ENCODE measurements at regions not wholly inside any gene's neighbourhood (a gene's known extent, or its start where the extent isn't known, plus 50 kb on each side); places are given as distances from the start of the nearest gene placed in this dataset.
A peak's percentile ranks its signal among the peaks of the same experiment; 100 is the strongest.

DNA sequence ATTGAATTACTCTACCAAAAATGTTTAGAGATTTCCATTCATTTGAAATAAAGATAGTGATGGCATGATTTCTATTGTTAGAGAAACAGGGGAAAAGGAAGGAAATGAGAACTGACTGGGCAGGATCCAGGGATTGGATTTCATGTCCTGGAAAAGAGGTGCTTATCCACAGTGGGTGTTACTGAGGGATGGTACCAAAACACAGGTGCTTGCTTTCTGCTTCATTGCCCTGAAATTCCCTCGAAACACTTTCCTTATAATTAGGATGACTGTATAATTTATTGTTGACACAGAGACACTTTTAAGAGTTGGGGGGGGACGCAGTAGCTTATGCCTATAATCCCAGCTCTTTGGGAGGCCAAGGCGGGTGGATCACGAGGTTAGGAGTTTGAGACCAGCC lies 185.0 kb upstream of the KCNK2 start:
- H3K4me1 Mint-ChIP-seq (ENCODE audit: low read depth) = peaks cover 70% of the 10 kb centered on the region
- peaks cover 8% of the 10 kb centered on the region for H3K36me3 Mint-ChIP-seq (ENCODE audit: low read depth)
- no peaks in the 10 kb centered on the region for H3K27me3 Mint-ChIP-seq (ENCODE audit: insufficient read depth)
- H3K4me3 Mint-ChIP-seq = peak overlapping the region; percentile 49; the same call in 1 of the 2 replicates
- H3K27ac Mint-ChIP-seq = peak overlapping the region; percentile 34; the same call in 1 of the 2 replicates
- DNase-seq = no peak
- TF ChIP-seq, protein P1, sequence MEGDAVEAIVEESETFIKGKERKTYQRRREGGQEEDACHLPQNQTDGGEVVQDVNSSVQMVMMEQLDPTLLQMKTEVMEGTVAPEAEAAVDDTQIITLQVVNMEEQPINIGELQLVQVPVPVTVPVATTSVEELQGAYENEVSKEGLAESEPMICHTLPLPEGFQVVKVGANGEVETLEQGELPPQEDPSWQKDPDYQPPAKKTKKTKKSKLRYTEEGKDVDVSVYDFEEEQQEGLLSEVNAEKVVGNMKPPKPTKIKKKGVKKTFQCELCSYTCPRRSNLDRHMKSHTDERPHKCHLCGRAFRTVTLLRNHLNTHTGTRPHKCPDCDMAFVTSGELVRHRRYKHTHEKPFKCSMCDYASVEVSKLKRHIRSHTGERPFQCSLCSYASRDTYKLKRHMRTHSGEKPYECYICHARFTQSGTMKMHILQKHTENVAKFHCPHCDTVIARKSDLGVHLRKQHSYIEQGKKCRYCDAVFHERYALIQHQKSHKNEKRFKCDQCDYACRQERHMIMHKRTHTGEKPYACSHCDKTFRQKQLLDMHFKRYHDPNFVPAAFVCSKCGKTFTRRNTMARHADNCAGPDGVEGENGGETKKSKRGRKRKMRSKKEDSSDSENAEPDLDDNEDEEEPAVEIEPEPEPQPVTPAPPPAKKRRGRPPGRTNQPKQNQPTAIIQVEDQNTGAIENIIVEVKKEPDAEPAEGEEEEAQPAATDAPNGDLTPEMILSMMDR (IDR thresholded peaks at IDR 0.05) = no peak
- peaks cover 3% of the 10 kb centered on the region; the same call in 1 of the 2 replicates for H3K9me3 Mint-ChIP-seq

DNA sequence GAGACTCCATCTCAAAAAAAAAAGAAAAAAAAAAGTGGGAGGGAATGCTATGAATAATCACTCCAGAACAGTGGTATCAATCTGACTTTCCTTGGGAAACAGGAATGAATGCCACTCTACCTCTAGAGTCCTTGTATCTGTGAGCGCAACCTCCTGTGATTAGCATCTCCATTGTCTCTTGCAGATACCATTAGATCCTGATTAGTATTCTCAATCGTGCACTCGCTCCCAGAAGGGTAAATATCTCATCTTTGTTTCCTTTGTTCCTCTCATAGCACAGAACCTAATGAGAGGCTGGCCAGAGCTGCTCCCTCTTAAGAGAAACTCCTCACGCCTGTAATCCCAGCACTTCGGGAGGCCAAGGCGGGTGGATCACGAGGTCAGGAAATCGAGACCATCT lies 184.4 kb upstream of the KCNK2 start:
- H3K27ac Mint-ChIP-seq = no peak overlapping the region
- peaks cover 75% of the 10 kb centered on the region for H3K4me1 Mint-ChIP-seq (ENCODE audit: low read depth)
- H3K27me3 Mint-ChIP-seq (ENCODE audit: insufficient read depth) = no peaks in the 10 kb centered on the region
- DNase-seq = no peak
- no peak overlapping the region for H3K4me3 Mint-ChIP-seq
- no peaks in the 10 kb centered on the region for H3K9me3 Mint-ChIP-seq
- H3K36me3 Mint-ChIP-seq (ENCODE audit: low read depth) = peaks cover 5% of the 10 kb centered on the region; the same call in 1 of the 2 replicates
- TF ChIP-seq, protein P1 (IDR thresholded peaks at IDR 0.05) = no peak

DNA sequence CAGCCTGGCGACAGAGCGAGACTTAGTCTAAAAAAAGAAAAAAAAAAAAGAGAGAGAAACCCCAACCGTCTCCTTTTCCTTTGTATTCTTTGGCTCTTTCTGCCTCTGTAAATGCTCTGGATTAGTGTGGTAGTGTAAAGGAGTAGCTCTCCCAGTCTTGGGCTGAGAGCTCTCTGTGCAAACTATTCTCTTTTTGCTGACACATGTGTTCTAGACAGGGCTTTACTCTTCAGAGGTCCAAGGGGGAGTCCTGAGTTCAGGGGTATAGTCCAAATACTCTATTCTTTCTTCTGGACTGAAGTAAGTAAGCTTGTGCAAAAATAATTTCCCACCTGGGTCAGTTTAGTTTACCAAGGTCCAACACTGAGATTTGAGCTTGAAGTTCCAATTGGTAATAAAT lies 183.8 kb upstream of the KCNK2 start:
- peaks cover 81% of the 10 kb centered on the region for H3K4me1 Mint-ChIP-seq (ENCODE audit: low read depth)

DNA sequence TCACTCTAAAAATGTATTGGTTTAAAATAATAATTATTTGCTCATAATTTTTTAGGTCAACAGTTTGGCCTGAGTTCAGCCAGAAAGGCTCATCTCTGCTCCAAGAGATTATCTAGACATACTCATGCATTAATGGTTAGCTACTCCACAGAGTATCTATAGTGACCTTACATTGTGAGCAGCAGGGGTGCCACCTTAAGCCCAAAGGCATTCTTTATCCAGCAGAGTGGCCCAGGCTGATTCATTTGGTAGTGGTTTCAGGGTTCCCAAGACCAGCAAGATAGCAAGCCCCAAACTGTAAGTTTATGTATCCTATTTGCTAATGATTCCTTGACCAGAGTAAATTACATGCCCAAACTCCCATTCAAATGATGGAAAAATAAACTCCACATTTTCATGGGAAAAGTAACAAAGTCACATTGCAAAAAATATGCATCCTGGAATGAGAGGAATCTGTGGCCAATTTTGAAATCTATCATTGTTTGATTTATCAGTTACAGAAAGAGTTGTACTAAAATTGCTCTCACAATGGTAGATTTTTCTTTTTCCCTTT lies 182.6 kb upstream of the KCNK2 start:
- H3K27me3 Mint-ChIP-seq (ENCODE audit: insufficient read depth) = no peaks in the 10 kb centered on the region
- H3K4me3 Mint-ChIP-seq = peak overlapping the region; percentile 33; the same call in 1 of the 2 replicates
- TF ChIP-seq, protein P1 (IDR thresholded peaks at IDR 0.05) = no peak
- peak; percentile 45 for DNase-seq
- no peaks in the 10 kb centered on the region for H3K36me3 Mint-ChIP-seq (ENCODE audit: low read depth)
- H3K27ac Mint-ChIP-seq = peak overlapping the region; percentile 92
- peaks cover 91% of the 10 kb centered on the region for H3K4me1 Mint-ChIP-seq (ENCODE audit: low read depth)
- no peaks in the 10 kb centered on the region for H3K9me3 Mint-ChIP-seq

More for the DNA sequence above, 183.8 kb upstream of the KCNK2 start:
- Mint-ChIP-seq H3K27ac (peak overlapping the region; percentile 92; the same call in 1 of the 2 replicates), H3K9me3 (no peaks in the 10 kb centered on the region), H3K27me3 (ENCODE audit: insufficient read depth) (no peaks in the 10 kb centered on the region), H3K36me3 (ENCODE audit: low read depth) (no peaks in the 10 kb centered on the region), H3K4me3 (no peak overlapping the region)
- TF ChIP-seq, protein P1 (IDR thresholded peaks at IDR 0.05) = no peak
- DNase-seq = no peak

DNA sequence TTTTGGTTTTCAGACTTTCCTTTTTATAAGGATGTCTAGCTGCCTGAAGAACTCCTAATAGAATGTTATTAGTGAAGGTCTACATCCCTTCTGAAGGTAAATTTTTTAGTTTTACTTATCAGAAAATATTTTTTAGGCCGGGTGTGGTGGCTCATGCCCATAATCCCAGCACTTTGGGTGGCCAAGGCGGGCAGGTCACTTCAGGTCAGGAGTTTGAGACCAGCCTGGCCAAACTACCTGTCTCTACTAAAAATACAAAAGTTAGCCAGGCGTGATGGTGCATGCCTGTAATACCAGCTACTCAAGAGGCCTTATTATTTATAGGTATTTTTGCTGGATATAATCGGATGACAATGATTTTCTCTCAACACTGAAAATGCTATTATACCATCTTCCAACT lies 181.9 kb upstream of the KCNK2 start:
- Mint-ChIP-seq H3K9me3 (no peaks in the 10 kb centered on the region), H3K27ac (peak overlapping the region; percentile 92), H3K4me3 (peak overlapping the region; percentile 33; the same call in 1 of the 2 replicates), H3K36me3 (ENCODE audit: low read depth) (no peaks in the 10 kb centered on the region), H3K4me1 (ENCODE audit: low read depth) (peaks cover 91% of the 10 kb centered on the region), H3K27me3 (ENCODE audit: insufficient read depth) (no peaks in the 10 kb centered on the region)
- TF ChIP-seq, protein P1 (IDR thresholded peaks at IDR 0.05) = no peak
- DNase-seq = no peak
